GM21360 (cell line): ENCODE measurements at regions not wholly inside any gene's neighbourhood (a gene's known extent, or its start where the extent isn't known, plus 50 kb on each side); places are given as distances from the start of the nearest gene placed in this dataset.

ENCODE experiments used
- ATAC-seq: cut with Tn5 transposase; IDR thresholded peaks from one replicate; pipeline ENCODE4 v1.9.1; 2021; ENCODE audit warnings: mild to moderate bottlenecking, moderate library complexity; ENCODE audit not compliant: unreplicated experiment

- ATAC-seq = peak; percentile 44
These were observed 256.4 kb upstream of the MARCKS start for GRCh38 chr6:113600551-113601339.

GRCh38 chr6:113607821-113608545 lies 249.2 kb upstream of the MARCKS start:
- no peak for ATAC-seq

- ATAC-seq = no peak
These were observed 246.7 kb upstream of the MARCKS start for GRCh38 chr6:113610377-113610988.

GRCh38 chr6:113616701-113617274 lies 240.4 kb upstream of the MARCKS start:
- ATAC-seq = no peak

GRCh38 chr6:113619077-113619476 lies 238.1 kb upstream of the MARCKS start:
- ATAC-seq = no peak

GRCh38 chr6:113620386-113620785 lies 236.8 kb upstream of the MARCKS start:
- ATAC-seq = no peak

- ATAC-seq = no peak
These were observed 234.9 kb upstream of the MARCKS start for GRCh38 chr6:113622254-113622653.

- no peak for ATAC-seq
These were observed 234.0 kb upstream of the MARCKS start for GRCh38 chr6:113623129-113623528.

GRCh38 chr6:113625850-113626249 lies 231.3 kb upstream of the MARCKS start:
- peak; percentile 30 for ATAC-seq

GRCh38 chr6:113626475-113626874 lies 230.7 kb upstream of the MARCKS start:
- peak; percentile 28 for ATAC-seq

- ATAC-seq = peak; percentile 23
These were observed 229.7 kb upstream of the MARCKS start for GRCh38 chr6:113627480-113627879.

GRCh38 chr6:113629256-113629655 lies 227.9 kb upstream of the MARCKS start:
- no peak for ATAC-seq

GRCh38 chr6:113629975-113630737 lies 227.0 kb upstream of the MARCKS start:
- ATAC-seq = no peak

GRCh38 chr6:113630738-113631535 lies 226.2 kb upstream of the MARCKS start:
- peak; percentile 49 for ATAC-seq

- no peak for ATAC-seq
These were observed 225.5 kb upstream of the MARCKS start for GRCh38 chr6:113631666-113632065.

GRCh38 chr6:113632220-113632864 lies 224.8 kb upstream of the MARCKS start:
- peak; percentile 35 for ATAC-seq

GRCh38 chr6:113633638-113634037 lies 223.5 kb upstream of the MARCKS start:
- no peak for ATAC-seq

GRCh38 chr6:113634352-113635163 lies 222.6 kb upstream of the MARCKS start:
- no peak for ATAC-seq
